Activated T-cell treated with anti-CD3 and anti-CD28 coated beads, Interleukin-2, amount 50 U/mL, for 24 hours (primary cell): ENCODE measurements at regions not wholly inside any gene's neighbourhood (a gene's known extent, or its start where the extent isn't known, plus 50 kb on each side); places are given as distances from the start of the nearest gene placed in this dataset.
"Not testable (repeated sequence)": the region's sequence is repeated elsewhere in the genome, so short reads cannot be mapped to it uniquely, and the experiment has no call there.

Experiments
- DNase-seq: peaks from one replicate; pipeline ENCODE4 v3.0.0-alpha.2; 2020
- H3K27ac Mint-ChIP-seq: 2 replicates; pipeline ENCODE4 v1.8.0; 2020; ENCODE audit warnings: mild to moderate bottlenecking, mixed read lengths
- H3K27me3 Mint-ChIP-seq: 2 replicates; pipeline ENCODE4 v1.8.0; 2020; ENCODE audit warnings: mixed read lengths
- H3K36me3 Mint-ChIP-seq: 2 replicates; pipeline ENCODE4 v1.8.0; 2020; ENCODE audit warnings: low read depth, mixed read lengths
- H3K4me1 Mint-ChIP-seq: 2 replicates; pipeline ENCODE4 v1.8.0; 2020; ENCODE audit warnings: low read depth, mixed read lengths
- H3K4me3 Mint-ChIP-seq: 2 replicates; pipeline ENCODE4 v1.8.0; 2020; ENCODE audit warnings: mild to moderate bottlenecking, moderate library complexity, mixed read lengths
- H3K9me3 Mint-ChIP-seq: 2 replicates; pipeline ENCODE4 v1.8.0; 2020; ENCODE audit warnings: mixed read lengths

GRCh38 chr21:36207577-36208320 lies 51.1 kb downstream of the DOP1B start:
- Mint-ChIP-seq H3K27ac (peak overlapping the region; percentile 50), H3K27me3 (no peaks in the 10 kb centered on the region), H3K36me3 (peaks cover 38% of the 10 kb centered on the region), H3K4me1 (peaks cover 46% of the 10 kb centered on the region), H3K4me3 (no peak overlapping the region), H3K9me3 (no peaks in the 10 kb centered on the region)
- no peak for DNase-seq

- peaks cover 39% of the 10 kb centered on the region for H3K4me1 Mint-ChIP-seq
- H3K27me3 Mint-ChIP-seq, result no peaks in the 10 kb centered on the region
- no peak overlapping the region for H3K4me3 Mint-ChIP-seq
Observed at GRCh38 chr21:36208326-36209013, 51.8 kb downstream of the DOP1B start.

GRCh38 chr21:36209626-36210171 lies 53.1 kb downstream of the DOP1B start:
- Mint-ChIP-seq H3K27ac (no peak overlapping the region), H3K27me3 (no peaks in the 10 kb centered on the region), H3K4me1 (peaks cover 29% of the 10 kb centered on the region), H3K9me3 (no peaks in the 10 kb centered on the region), H3K36me3 (peaks cover 44% of the 10 kb centered on the region), H3K4me3 (no peak overlapping the region)
- no peak for DNase-seq

More at GRCh38 chr21:36208326-36209013, 51.8 kb downstream of the DOP1B start:
- Mint-ChIP-seq H3K36me3 (peaks cover 34% of the 10 kb centered on the region), H3K27ac (no peak overlapping the region), H3K9me3 (no peaks in the 10 kb centered on the region)
- no peak for DNase-seq

- H3K27ac Mint-ChIP-seq, result no peak overlapping the region
- no peaks in the 10 kb centered on the region for H3K27me3 Mint-ChIP-seq
- DNase-seq, result no peak
- H3K4me1 Mint-ChIP-seq, result peaks cover 26% of the 10 kb centered on the region
- no peaks in the 10 kb centered on the region for H3K9me3 Mint-ChIP-seq
- peaks cover 48% of the 10 kb centered on the region for H3K36me3 Mint-ChIP-seq
- no peak overlapping the region for H3K4me3 Mint-ChIP-seq
Observed at GRCh38 chr21:36210779-36211659, 54.4 kb downstream of the DOP1B start.

GRCh38 chr21:36211660-36212512 lies 55.3 kb downstream of the DOP1B start:
- H3K4me1 Mint-ChIP-seq, result peaks cover 23% of the 10 kb centered on the region
- no peak overlapping the region for H3K27ac Mint-ChIP-seq
- no peaks in the 10 kb centered on the region for H3K9me3 Mint-ChIP-seq
- H3K27me3 Mint-ChIP-seq, result no peaks in the 10 kb centered on the region
- DNase-seq, result no peak
- H3K4me3 Mint-ChIP-seq, result no peak overlapping the region
- peaks cover 53% of the 10 kb centered on the region for H3K36me3 Mint-ChIP-seq

- H3K27ac Mint-ChIP-seq, result no peak overlapping the region
- peaks cover 59% of the 10 kb centered on the region for H3K36me3 Mint-ChIP-seq
- peaks cover 21% of the 10 kb centered on the region for H3K4me1 Mint-ChIP-seq
- H3K4me3 Mint-ChIP-seq, result no peak overlapping the region
- no peaks in the 10 kb centered on the region for H3K9me3 Mint-ChIP-seq
- no peaks in the 10 kb centered on the region for H3K27me3 Mint-ChIP-seq
- no peak for DNase-seq
Observed at GRCh38 chr21:36212513-36212780, 55.8 kb downstream of the DOP1B start.

GRCh38 chr21:36214561-36214960 lies 57.9 kb downstream of the DOP1B start:
- Mint-ChIP-seq H3K27ac (no peak overlapping the region), H3K27me3 (no peaks in the 10 kb centered on the region), H3K9me3 (no peaks in the 10 kb centered on the region), H3K36me3 (peaks cover 67% of the 10 kb centered on the region), H3K4me3 (no peak overlapping the region), H3K4me1 (peaks cover 11% of the 10 kb centered on the region)
- no peak for DNase-seq

GRCh38 chr21:36217743-36218142 lies 61.1 kb downstream of the DOP1B start:
- no peaks in the 10 kb centered on the region for H3K4me1 Mint-ChIP-seq
- H3K36me3 Mint-ChIP-seq, result peaks cover 55% of the 10 kb centered on the region
- no peaks in the 10 kb centered on the region for H3K27me3 Mint-ChIP-seq
- no peaks in the 10 kb centered on the region for H3K9me3 Mint-ChIP-seq
- H3K4me3 Mint-ChIP-seq, result no peak overlapping the region
- no peak overlapping the region for H3K27ac Mint-ChIP-seq
- DNase-seq, result no peak

- H3K9me3 Mint-ChIP-seq, result no peaks in the 10 kb centered on the region
- no peak for DNase-seq
- H3K36me3 Mint-ChIP-seq, result peaks cover 62% of the 10 kb centered on the region
- no peaks in the 10 kb centered on the region for H3K27me3 Mint-ChIP-seq
- H3K4me3 Mint-ChIP-seq, result no peak overlapping the region
- H3K4me1 Mint-ChIP-seq, result no peaks in the 10 kb centered on the region
- no peak overlapping the region for H3K27ac Mint-ChIP-seq
Observed at GRCh38 chr21:36218691-36219090, 62.1 kb downstream of the DOP1B start.

GRCh38 chr21:36223451-36223850 lies 66.8 kb downstream of the DOP1B start:
- Mint-ChIP-seq H3K4me3 (no peak overlapping the region), H3K9me3 (no peaks in the 10 kb centered on the region), H3K27me3 (no peaks in the 10 kb centered on the region), H3K36me3 (peaks cover 49% of the 10 kb centered on the region), H3K27ac (no peak overlapping the region), H3K4me1 (no peaks in the 10 kb centered on the region)
- no peak for DNase-seq

- no peak overlapping the region for H3K27ac Mint-ChIP-seq
- H3K4me3 Mint-ChIP-seq, result no peak overlapping the region
- H3K36me3 Mint-ChIP-seq, result peaks cover 60% of the 10 kb centered on the region
- H3K4me1 Mint-ChIP-seq, result peaks cover 10% of the 10 kb centered on the region
- no peaks in the 10 kb centered on the region for H3K27me3 Mint-ChIP-seq
- DNase-seq, result no peak
- H3K9me3 Mint-ChIP-seq, result no peaks in the 10 kb centered on the region
Observed at GRCh38 chr21:36229181-36229580, 72.6 kb downstream of the DOP1B start.

GRCh38 chr21:36231444-36231843 lies 74.8 kb downstream of the DOP1B start:
- Mint-ChIP-seq H3K36me3 (peaks cover 53% of the 10 kb centered on the region), H3K4me1 (peaks cover 18% of the 10 kb centered on the region)
- not testable (repeated sequence) for DNase-seq, H3K27me3 Mint-ChIP-seq, H3K9me3 Mint-ChIP-seq, H3K27ac Mint-ChIP-seq, H3K4me3 Mint-ChIP-seq

- H3K9me3 Mint-ChIP-seq, result no peaks in the 10 kb centered on the region
- no peak overlapping the region for H3K27ac Mint-ChIP-seq
- no peak for DNase-seq
- no peaks in the 10 kb centered on the region for H3K27me3 Mint-ChIP-seq
- no peak overlapping the region for H3K4me3 Mint-ChIP-seq
- peaks cover 18% of the 10 kb centered on the region for H3K4me1 Mint-ChIP-seq
- H3K36me3 Mint-ChIP-seq, result peaks cover 60% of the 10 kb centered on the region
Observed at GRCh38 chr21:36232641-36233040, 76.0 kb downstream of the DOP1B start.

- no peak for DNase-seq
- Mint-ChIP-seq H3K9me3 (no peaks in the 10 kb centered on the region), H3K27ac (peak overlapping the region; percentile 29), H3K4me1 (peaks cover 18% of the 10 kb centered on the region), H3K4me3 (no peak overlapping the region), H3K27me3 (no peaks in the 10 kb centered on the region), H3K36me3 (peaks cover 55% of the 10 kb centered on the region)
Observed at GRCh38 chr21:36235058-36235582, 78.5 kb downstream of the DOP1B start.
